Smooth muscle cell (in vitro differentiated cells): ENCODE measurements at regions not wholly inside any gene's neighbourhood (a gene's known extent, or its start where the extent isn't known, plus 50 kb on each side); places are given as distances from the start of the nearest gene placed in this dataset.

ENCODE experiments used
- DNase-seq: peaks from one replicate; lab custom pipeline; 2025; ENCODE audit not compliant: unreplicated experiment; lab: John Stamatoyannopoulos, UW
- H2AFZ ChIP-seq: fragments of 200-600 bp; sonication (generic); 2 replicates; pipeline ENCODE4 v1.6.0; 2016; ENCODE audit warnings: antibody characterized with exemption, low read depth, mild to moderate bottlenecking
- H3F3A ChIP-seq: fragments of 200-600 bp; sonication (generic); 2 replicates; pipeline ENCODE4 v1.6.0; 2017; ENCODE audit warnings: antibody characterized with exemption, low read depth
- H3K27ac ChIP-seq: fragments of 200-600 bp; sonication (generic); 2 replicates; pipeline ENCODE4 v1.5.1; 2016; ENCODE audit warnings: low read depth, mild to moderate bottlenecking
- H3K27me3 ChIP-seq: fragments of 200-600 bp; sonication (generic); 2 replicates; pipeline ENCODE4 v1.6.1; 2016; ENCODE audit warnings: low read depth, mild to moderate bottlenecking
- H3K36me3 ChIP-seq: fragments of 200-600 bp; sonication (generic); 2 replicates; pipeline ENCODE4 v1.5.1; 2016; ENCODE audit warnings: low read depth
- H3K4me1 ChIP-seq: fragments of 200-600 bp; sonication (generic); 2 replicates; pipeline ENCODE4 v1.5.1; 2016; ENCODE audit warnings: low read depth
- H3K4me2 ChIP-seq: fragments of 200-600 bp; sonication (generic); 2 replicates; pipeline ENCODE4 v1.6.0; 2016; ENCODE audit warnings: mild to moderate bottlenecking
- H3K4me3 ChIP-seq: fragments of 200-600 bp; sonication (generic); 2 replicates; pipeline ENCODE4 v1.5.1; 2016; ENCODE audit warnings: mild to moderate bottlenecking
- H3K79me2 ChIP-seq: fragments of 200-600 bp; sonication (generic); 2 replicates; pipeline ENCODE4 v1.6.0; 2016; ENCODE audit warnings: low read depth, mild to moderate bottlenecking
- H3K9ac ChIP-seq: fragments of 200-600 bp; sonication (generic); 2 replicates; pipeline ENCODE4 v1.6.0; 2016; ENCODE audit warnings: low read depth
- H3K9me3 ChIP-seq: fragments of 200-600 bp; sonication (generic); replicated peaks from 2 replicates; pipeline ENCODE4 v1.5.1; 2016; ENCODE audit warnings: low read depth
- H4K20me1 ChIP-seq: fragments of 200-600 bp; sonication (generic); 2 replicates; pipeline ENCODE4 v1.6.0; 2016; ENCODE audit warnings: low read depth
- CTCF ChIP-seq: fragments of 200-600 bp; sonication (generic); IDR thresholded peaks from 2 replicates; pipeline ENCODE4 v1.5.1; 2017; ENCODE audit warnings: borderline replicate concordance, mild to moderate bottlenecking, antibody characterized with exemption; ENCODE audit not compliant: insufficient read depth, poor library complexity, severe bottlenecking
- WGBS: methylation state at CpG from one replicate; pipeline ENCODE4 v1.1.7; 2016; ENCODE audit warnings: low lambda C conversion rate; 5-methylcytosine and 5-hydroxymethylcytosine counted together

- Histone ChIP-seq H3K4me2 (peak overlapping the region; percentile 79), H3K4me3 (peak overlapping the region; percentile 15), H3K4me1 (peaks cover 65% of the 10 kb centered on the region), H3K36me3 (no peaks in the 10 kb centered on the region), H4K20me1 (no peaks in the 10 kb centered on the region), H3K27me3 (no peaks in the 10 kb centered on the region), H3K9me3 (no peaks in the 10 kb centered on the region), H2AFZ (no peak overlapping the region), H3F3A (peaks cover 39% of the 10 kb centered on the region), H3K79me2 (no peaks in the 10 kb centered on the region), H3K9ac (peak overlapping the region; percentile 85), H3K27ac (peak overlapping the region; percentile 99)
- no peak for DNase-seq
- TF ChIP-seq CTCF = no peak
- WGBS = 12% methylated on average over 4 of the region's 4 CpGs
Measured at GRCh38 chr14:76957224-76957891, 71.2 kb downstream of the IRF2BPL start.

- 2% methylated on average over 18 of the region's 48 CpGs for WGBS
- Histone ChIP-seq H3F3A (peaks cover 43% of the 10 kb centered on the region), H3K4me1 (peaks cover 58% of the 10 kb centered on the region), H4K20me1 (no peaks in the 10 kb centered on the region), H3K9me3 (no peaks in the 10 kb centered on the region), H3K4me2 (peak overlapping the region; percentile 79), H2AFZ (no peak overlapping the region), H3K79me2 (no peaks in the 10 kb centered on the region), H3K36me3 (no peaks in the 10 kb centered on the region), H3K27ac (peak overlapping the region; percentile 99), H3K4me3 (peak overlapping the region; percentile 15), H3K27me3 (no peaks in the 10 kb centered on the region), H3K9ac (peak overlapping the region; percentile 85)
- TF ChIP-seq CTCF = no peak
- peak; percentile 85 for DNase-seq
Measured at GRCh38 chr14:76956316-76957090, 72.0 kb downstream of the IRF2BPL start.

- Histone ChIP-seq H3K4me1 (peaks cover 55% of the 10 kb centered on the region), H3F3A (peaks cover 46% of the 10 kb centered on the region), H4K20me1 (no peaks in the 10 kb centered on the region), H2AFZ (no peak overlapping the region), H3K4me2 (peak overlapping the region; percentile 79), H3K79me2 (no peaks in the 10 kb centered on the region), H3K9ac (peak overlapping the region; percentile 85), H3K27me3 (no peaks in the 10 kb centered on the region), H3K27ac (peak overlapping the region; percentile 99), H3K36me3 (no peaks in the 10 kb centered on the region), H3K9me3 (no peaks in the 10 kb centered on the region), H3K4me3 (peak overlapping the region; percentile 15)
- 10% methylated on average over 13 of the region's 13 CpGs for WGBS
- no peak for TF ChIP-seq CTCF
- DNase-seq = no peak
Measured at GRCh38 chr14:76955575-76956315, 72.8 kb downstream of the IRF2BPL start.
